Stimulated activated CD4-positive, alpha-beta T cell treated with anti-CD3 and anti-CD28 coated beads, TNF-alpha, amount 100 ng/mL, for 1 hour (primary cell): ENCODE measurements at regions not wholly inside any gene's neighbourhood (a gene's known extent, or its start where the extent isn't known, plus 50 kb on each side); places are given as distances from the start of the nearest gene placed in this dataset.

Experiments used
- DNase-seq, 3 donors: peaks; one replicate each; pipeline ENCODE4 v3.0.0-alpha.2; 2020; ENCODE audit warnings: low read depth in 3 of 3, low spot score in 1 of 3

DNA sequence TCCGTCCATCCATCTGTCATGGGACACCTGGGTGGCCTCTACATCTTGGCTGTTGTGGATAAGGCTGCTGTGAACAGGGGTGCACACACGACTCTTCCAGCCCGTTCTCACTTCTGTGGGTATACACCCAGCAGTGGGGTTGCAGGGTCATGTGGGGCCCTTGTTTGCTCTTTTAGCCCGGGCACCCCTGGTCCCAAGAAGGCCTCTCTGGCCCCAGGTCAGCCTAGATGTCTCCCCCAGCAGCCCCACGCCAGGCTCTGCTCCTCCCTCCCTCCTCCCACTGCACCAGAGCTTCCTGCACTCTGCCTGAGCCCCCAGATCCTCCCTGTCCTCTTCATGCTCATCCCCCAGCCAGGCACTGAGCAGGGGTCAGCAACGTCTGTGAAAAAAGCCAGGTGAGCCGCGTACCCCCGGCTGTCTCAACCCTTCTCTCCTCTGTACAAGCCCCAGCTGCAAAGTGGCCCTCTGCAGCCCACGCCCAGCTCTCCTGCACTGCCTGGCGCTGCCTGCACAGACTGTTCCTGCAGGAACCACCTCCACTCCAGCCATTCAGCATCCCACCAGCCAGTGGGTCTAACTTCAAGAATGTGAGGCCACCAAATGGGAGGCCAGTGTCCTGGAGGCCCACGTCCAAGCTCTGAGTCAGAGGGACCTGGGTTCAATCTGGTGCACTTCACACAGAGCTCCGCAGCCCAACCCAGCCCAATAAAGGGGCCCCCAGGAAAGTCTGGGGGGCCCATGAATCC is 1508.9 kb downstream of the BRD1 start:
- DNase-seq: no peak

DNA sequence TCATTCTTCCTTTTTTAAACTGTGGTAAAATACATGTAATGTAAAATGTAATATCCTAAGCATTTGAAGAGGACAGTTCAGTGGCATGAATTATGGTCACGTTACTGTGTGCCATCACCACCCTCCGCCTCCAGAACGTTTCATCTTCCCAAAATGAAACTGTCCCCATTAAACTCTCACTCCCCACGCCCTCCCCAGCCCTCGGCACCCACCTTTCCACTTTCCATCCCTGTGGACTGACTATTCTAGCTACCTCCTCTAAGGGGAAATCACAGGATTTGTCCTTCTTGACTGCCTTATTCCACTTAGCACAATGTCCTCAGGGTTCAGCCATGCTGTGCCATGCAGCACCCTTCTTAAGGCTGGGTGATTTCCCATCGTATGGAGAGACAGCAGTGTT is 1509.5 kb downstream of the BRD1 start:
- DNase-seq: no peak

DNA sequence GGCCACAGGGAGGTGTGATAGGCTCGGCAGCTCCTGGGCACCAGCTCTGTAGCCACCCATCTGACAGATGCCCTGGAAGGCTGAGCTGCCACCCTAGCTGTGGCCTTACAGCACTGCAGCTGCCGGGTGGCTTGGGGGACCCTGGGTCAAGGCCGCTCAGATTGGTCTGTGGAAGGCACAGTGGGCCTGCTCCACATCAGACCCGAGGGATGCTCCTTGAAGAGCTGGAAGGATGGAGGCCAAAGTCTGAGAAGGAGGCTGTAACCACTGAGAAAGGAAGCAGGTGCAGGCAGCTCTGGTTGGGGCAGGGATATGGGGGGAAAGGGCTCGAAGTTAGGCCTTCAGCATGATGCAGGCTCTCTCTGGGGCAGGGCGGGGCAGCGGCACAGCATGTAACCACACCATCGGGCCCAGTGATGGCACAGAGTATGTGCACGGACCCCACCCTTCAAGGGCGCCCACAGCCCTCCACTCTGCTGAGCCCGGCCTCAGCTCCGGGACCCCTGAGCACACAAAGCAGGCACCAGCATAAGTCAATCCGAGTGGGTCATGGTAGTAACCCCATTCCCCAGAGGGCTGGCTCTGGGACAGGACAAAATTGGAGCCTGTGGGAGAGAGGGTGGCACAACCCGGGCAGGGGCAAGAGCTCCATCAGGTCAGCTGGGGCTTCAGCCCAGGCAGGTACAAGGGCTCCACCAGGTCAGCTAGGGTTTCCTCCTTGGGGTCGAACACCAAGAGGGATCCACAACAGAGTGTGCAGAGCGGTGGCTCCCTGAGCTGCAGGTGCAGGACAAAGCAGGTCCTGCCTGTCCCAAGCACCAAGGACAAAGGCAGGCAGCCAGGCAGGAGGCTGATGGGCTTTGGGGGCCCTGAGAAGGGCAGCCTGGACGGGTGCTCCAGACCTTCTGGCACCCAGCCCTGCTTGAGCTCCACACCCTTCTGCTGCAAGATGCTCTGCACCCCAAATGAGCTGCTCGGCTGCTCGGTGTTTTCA is 1511.1 kb downstream of the BRD1 start:
- DNase-seq: no peak

- no peak for DNase-seq
These were observed 1512.0 kb downstream of the BRD1 start for GRCh38 chr22:48315439-48316256.

DNA sequence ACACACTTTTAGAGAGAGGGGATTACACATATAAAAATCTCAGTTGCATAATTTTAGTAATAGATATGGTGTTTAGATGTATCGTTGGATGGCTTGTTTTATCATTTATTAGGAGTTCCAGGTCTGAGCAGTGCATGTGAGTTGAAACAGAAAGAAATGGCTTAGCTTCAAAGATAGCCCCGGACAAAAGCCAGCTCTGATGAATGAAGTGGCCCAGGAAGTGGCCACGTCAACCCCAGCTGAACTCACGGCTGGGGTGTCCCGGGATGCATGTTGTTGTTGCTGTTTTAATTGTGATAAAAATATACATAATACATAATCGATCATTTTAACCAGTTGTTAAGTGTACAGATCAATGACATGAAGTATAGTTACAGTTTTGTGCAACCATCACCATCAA is 1513.6 kb downstream of the BRD1 start:
- DNase-seq: no peak

DNA sequence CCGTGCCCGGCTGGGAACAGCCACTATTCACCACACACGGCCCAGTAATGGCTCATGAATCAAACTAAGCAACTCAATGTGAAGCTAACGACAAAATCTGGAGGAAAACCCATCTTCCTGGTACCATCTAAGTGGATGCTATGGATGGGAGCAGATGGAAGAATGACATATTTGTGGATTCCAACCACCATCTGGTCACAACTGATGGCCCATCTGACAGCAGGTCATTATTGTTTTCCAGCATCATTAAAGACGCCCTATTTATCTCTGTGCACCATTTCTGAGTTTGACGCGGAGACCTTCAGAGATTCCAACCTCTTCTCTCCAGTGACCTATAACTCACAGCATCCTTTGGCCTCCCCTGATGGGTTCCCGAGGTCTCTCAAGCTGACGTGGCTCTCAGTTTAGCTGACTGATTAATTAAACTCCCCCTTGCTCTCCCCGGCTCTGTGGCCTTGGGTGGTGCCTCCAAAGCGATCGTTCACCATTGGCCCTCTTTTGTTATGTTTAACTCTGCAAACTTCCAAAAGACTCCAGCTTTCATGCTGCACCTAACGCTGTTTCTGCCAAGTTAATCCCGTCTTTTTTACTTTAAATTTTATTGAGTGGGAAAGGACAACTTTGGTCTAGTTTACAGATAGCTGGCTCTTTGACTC is 1514.4 kb downstream of the BRD1 start:
- DNase-seq: no peak

DNA sequence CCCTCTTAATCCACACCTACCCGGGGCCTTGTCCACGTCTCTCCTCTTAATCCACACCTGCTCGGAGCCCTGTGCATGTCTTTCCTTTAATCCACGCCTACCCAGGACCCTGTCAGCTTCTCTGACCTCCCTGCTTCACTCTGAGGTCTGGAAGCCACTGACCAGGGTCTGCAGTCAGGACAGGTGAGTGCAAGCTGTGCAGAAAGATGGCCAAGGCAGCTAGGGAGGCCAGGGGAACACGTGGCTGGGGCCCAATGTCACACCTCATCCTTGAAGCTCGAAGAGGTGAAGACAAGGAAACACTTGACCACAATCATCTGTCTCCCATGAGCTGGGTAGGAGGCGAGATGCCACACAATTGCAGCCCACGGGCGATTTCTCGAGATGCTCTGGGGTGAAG is 1516.9 kb downstream of the BRD1 start:
- DNase-seq: no peak

DNA sequence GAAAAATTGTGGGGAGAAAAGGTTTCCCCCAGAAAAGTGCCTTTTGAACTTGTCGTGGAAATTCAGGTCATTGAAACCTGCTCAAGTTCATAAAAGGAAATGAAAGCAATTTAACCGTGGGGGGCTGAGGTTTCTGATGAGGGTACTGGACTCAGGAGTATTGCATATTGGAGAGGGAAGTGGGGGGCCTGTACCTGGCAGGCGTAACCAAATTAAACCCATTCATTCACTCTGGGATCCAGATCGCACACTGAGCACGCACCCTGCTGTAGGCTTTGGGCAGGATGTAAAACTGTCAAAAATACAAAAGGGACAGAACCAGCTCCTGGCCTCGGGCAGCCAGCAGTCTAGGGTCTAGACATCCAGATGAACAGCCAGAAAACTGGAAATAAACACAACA is 1517.4 kb downstream of the BRD1 start:
- DNase-seq: no peak

DNA sequence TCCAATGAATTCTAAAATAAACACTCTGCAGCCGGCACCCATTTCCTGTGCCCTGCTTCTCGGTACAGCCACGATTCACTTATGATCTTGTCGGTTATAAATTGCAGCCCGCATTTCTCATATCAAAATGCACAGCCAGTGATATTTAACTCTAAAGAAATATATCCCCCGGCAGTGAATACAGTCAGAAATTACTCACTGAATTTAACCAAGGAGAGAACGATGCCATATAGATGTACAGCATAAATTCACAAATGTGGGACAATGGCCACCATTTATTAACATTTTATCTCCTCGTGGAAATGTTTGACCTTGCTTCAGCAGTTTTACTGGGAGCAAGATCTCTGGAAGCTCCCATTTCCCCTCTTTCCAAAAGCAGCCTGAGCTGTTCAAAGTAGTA is 1517.8 kb downstream of the BRD1 start:
- DNase-seq: no peak

DNA sequence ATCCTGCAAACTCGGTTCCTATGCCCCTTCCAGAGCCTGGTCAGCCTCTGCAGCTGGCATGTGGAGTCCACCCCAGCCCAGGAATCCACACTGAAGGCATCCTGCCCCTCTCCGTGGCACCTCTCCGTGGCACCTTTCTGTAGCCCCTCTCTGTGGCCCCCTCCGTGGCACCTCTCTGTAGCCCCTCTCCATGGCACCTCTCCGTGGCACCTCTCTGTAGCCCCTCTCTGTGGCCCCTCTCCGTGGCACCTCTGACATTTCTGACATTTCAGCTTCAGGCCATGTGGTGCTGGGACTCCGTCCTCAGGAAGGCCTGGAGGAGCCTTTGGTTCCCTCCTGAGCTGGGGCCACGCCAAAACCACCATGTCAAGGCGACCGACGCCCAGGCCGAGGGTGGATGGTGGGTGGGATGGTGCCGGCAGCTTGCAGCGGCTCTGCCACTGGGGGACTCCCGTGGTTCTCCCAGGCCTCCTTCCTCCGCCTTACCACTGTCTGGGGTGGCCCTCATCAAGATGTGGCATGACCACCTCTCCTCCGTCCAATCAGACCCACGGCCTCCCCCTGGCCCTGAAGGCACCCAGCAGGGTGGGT is 1518.5 kb downstream of the BRD1 start:
- DNase-seq: no peak

- no peak for DNase-seq
These were observed 1519.7 kb downstream of the BRD1 start for GRCh38 chr22:48307931-48308330.

DNA sequence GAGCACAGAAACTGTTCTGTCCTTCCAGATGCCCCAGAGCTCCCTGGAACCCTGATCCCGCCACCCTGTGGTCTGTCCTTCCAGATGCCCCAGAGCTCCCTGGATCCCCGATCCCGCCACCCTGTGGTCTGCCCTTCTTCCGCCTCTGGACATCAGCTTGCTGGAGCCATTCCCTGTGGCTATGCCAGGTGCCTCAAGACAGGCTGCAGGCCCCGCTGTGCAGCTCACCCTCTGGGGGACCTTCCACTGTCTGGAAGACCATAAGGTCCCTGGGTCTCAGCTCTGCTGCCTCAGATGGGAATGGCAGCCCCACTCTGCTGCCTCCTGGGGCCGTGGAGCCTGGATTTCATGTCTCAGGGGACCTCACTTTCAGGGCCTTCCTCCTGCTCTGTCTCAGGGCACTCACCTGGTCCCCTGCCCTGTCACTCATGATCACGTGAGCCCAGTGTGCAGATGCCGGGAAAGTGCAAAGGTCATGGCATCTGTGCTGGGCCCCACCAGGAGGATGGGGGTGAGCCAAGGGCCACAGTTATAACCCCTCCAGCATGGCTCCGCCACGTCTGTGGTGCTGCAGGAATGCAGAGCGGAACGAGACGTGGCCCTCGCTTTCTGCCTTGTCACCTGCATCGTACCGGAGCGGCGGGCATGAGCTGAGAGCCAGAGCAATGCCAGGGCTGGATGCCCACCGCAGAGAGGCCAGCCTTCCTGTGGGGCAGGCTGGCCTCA is 1520.7 kb downstream of the BRD1 start:
- DNase-seq: no peak

DNA sequence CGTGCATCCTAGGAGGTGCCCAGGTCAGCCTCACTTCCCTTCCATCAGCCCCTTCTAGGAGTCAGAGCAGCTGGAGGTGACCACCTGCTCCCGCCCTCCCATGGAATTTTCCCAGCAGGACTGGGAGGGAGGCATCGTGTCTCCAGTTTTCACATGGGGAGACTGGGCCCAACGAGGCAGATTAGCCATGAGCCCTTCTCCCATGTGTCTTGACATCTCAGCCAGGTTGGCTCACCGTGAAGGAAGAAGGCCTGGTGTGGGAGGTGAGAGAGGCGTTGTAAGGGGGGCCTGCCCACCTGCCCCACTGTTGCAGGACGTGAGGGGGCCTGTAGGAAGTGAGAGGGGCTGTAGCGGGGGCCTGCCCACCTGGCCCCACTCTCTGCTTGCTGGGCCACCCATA is 1521.4 kb downstream of the BRD1 start:
- DNase-seq: no peak

GRCh38 chr22:48305726-48306235 is 1521.9 kb downstream of the BRD1 start:
- no peak for DNase-seq

- DNase-seq: no peak
These were observed 1524.3 kb downstream of the BRD1 start for GRCh38 chr22:48303369-48303725.

- no peak for DNase-seq
These were observed 1524.9 kb downstream of the BRD1 start for GRCh38 chr22:48302657-48303368.

DNA sequence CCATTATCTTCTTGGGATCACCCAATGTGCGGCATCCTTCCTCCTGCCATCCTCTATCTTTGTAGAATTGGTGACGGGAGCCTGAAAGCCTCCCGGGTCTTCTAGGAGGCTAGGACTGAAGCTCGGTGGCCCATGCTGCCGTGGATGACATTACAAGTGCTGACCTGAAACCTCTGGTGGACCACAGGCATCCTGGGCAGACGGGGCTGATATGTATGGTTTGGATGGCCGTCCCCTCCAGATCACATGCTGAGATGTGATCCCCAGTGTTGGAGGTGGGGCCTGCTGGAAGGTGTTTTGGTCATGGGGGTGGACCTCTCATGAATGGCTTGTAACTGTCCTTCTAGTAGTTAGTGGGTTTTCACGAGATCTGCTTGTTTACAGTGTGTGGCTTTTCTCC is 1525.8 kb downstream of the BRD1 start:
- DNase-seq: no peak

DNA sequence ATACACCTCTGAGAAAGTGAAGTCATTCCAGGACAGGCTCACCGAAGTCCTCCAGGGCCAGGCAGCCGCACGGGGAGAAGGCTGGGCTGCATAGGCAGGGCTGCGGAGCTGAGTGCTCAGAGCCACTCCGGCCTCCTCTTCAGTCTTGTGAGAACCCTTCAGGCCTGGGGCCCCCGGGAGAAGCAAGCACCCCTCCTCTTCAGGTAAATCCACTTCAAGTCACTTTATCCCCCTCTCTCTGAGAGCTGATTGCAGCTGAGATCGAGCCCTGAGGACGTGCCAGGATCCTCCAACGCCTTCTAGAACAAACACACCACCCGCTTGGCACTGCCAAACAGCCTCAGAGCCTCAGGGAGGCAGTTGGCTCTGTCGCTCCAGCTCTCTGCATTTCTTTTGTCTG is 1526.3 kb downstream of the BRD1 start:
- DNase-seq: no peak

DNA sequence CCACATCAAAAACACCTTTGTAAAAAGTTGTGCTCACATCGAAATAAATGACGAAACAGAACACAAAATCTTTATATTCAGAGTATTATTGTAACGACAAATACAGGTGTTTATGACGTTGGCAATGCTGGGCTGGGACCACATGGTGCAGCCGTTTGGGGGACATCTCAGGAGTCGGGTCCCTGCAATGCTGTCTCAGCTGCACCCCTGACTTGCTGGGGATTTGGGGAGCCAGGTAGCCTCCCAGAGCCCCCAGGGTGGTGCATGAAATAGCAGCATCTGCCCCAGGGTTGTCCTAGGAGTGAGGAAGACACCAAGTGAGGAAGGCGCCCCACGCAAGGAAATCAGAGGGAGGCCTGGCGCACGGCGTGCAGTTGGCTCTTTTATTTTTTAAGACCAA is 1526.8 kb downstream of the BRD1 start:
- DNase-seq: no peak
